HCT116 (cell line): ENCODE measurements at regions not wholly inside any gene's neighbourhood (a gene's known extent, or its start where the extent isn't known, plus 50 kb on each side); places are given as distances from the start of the nearest gene placed in this dataset.

Experiments
- ATAC-seq: fragments of 200-7000 bp; cut with Tn5 transposase; 2 replicates; pipeline ENCODE4 v1.9.1; 2020; ENCODE audit warnings: mild to moderate bottlenecking, moderate library complexity
- BruUV-seq: library from RNA; stranded (reverse); fragments of 400-500 nt; replicated peaks from 2 replicates; lab custom pipeline; 2021; lab: Mats Ljungman, UMichigan
- CTCF ChIA-PET: fragments of 300-600 bp; sonication (Branson Sonifier 250); formaldehyde crosslinking; loops from one replicate; lab custom pipeline; 2021; ENCODE audit warnings: antibody characterized with exemption; lab: Charles Lee
- POLR2A ChIA-PET: fragments of 300-600, 350-600 bp; sonication (Branson Sonifier 250); formaldehyde crosslinking; loops from one replicate; lab custom pipeline; 2021; ENCODE audit warnings: antibody characterized with exemption; lab: Charles Lee
- RAD21 ChIA-PET, 2 experiments: fragments of 300-600 bp; sonication (Branson Sonifier 250); formaldehyde crosslinking; loops; one replicate each; lab custom pipeline; 2023; ENCODE audit warnings: low total read pairs in 2 of 2; ENCODE audit not compliant: uncharacterized antibody in 2 of 2, unreplicated experiment in 2 of 2, low non-redundant PET in 1 of 2; lab: Charles Lee
- DNase-seq: peaks from one replicate; pipeline ENCODE4 v3.0.0-alpha.2; 2010; ENCODE audit warnings: low read depth, low spot score
- H2AFZ ChIP-seq: fragments of 200-600 bp; shearing (Covaris generic), sonication (generic); 2 replicates; pipeline ENCODE4 v1.6.1; 2017; ENCODE audit warnings: low read depth, mixed run types, mixed read lengths, antibody characterized with exemption, low read length; ENCODE audit not compliant: poor library complexity, severe bottlenecking
- H3K27ac ChIP-seq: 2 replicates; pipeline ENCODE4 v1.5.1; 2012; ENCODE audit warnings: low read depth, low read length
- H3K27me3 ChIP-seq: fragments of 200-600 bp; sonication (generic); 2 replicates; pipeline ENCODE4 v1.6.1; 2016; ENCODE audit warnings: mixed run types, low read length, mixed read lengths; ENCODE audit not compliant: insufficient read depth
- H3K36me3 ChIP-seq, 2 experiments: fragments of 200-500 bp in 1 of 2; fragments of 200-600 bp in 1 of 2; sonication (Bioruptor generic) in 1 of 2; sonication (generic) in 1 of 2; 2 replicates each; pipeline versions ENCODE4 v1.5.1 to v1.6.1; 2014 to 2016; ENCODE audit warnings: low read length in 2 of 2, inconsistent platforms in 1 of 2, mixed read lengths in 1 of 2, mixed run types in 1 of 2; ENCODE audit not compliant: insufficient read depth in 2 of 2, control insufficient read depth in 1 of 2
- H3K4me1 ChIP-seq, 2 experiments: fragments of 200-600 bp in 1 of 2; sonication (generic) in 1 of 2; 2 replicates each; pipeline versions ENCODE4 v1.5.1 to v1.6.1; 2012 to 2017; ENCODE audit warnings: low read length in 2 of 2, inconsistent platforms in 1 of 2, mild to moderate bottlenecking in 1 of 2, mixed read lengths in 1 of 2, mixed run types in 1 of 2, moderate library complexity in 1 of 2; ENCODE audit not compliant: insufficient read depth in 2 of 2, control insufficient read depth in 1 of 2
- H3K4me2 ChIP-seq: fragments of 200-600 bp; sonication (generic); 2 replicates; pipeline ENCODE4 v1.6.1; 2017; ENCODE audit warnings: mixed run types, low read length, mixed read lengths
- H3K4me3 ChIP-seq, 2 experiments: fragments of 200-600 bp in 1 of 2; sonication (generic) in 1 of 2; replicated peaks in 1 of 2; 2 replicates each; pipeline ENCODE4 v1.5.1; 2011 to 2016; ENCODE audit warnings: low read length in 2 of 2, control low read depth in 1 of 2, low read depth in 1 of 2, mild to moderate bottlenecking in 1 of 2, mixed read lengths in 1 of 2, mixed run types in 1 of 2
- H3K79me2 ChIP-seq: fragments of 200-600 bp; sonication (generic); 2 replicates; pipeline ENCODE4 v1.6.1; 2017; ENCODE audit warnings: mild to moderate bottlenecking, mixed run types, low read length, moderate library complexity, mixed read lengths; ENCODE audit not compliant: insufficient read depth
- H3K9ac ChIP-seq: fragments of 200-600 bp; sonication (generic); 2 replicates; pipeline ENCODE4 v1.6.1; 2016; ENCODE audit warnings: low read length, mixed read lengths
- H3K9me2 ChIP-seq: fragments of 200-600 bp; sonication (generic), shearing (Covaris generic); 2 replicates; pipeline ENCODE4 v1.6.1; 2017; ENCODE audit warnings: mixed run types, mild to moderate bottlenecking, moderate library complexity; ENCODE audit not compliant: insufficient read depth
- H3K9me3 ChIP-seq, 2 experiments: fragments of 200-500 bp in 1 of 2; fragments of 200-600 bp in 1 of 2; sonication (Bioruptor generic) in 1 of 2; sonication (generic) in 1 of 2; 2 replicates each; pipeline ENCODE4 v1.6.1; 2014 to 2017; ENCODE audit warnings: low read length in 2 of 2, mixed read lengths in 2 of 2, inconsistent platforms in 1 of 2, low read depth in 1 of 2, mild to moderate bottlenecking in 1 of 2, mixed run types in 1 of 2, moderate library complexity in 1 of 2; ENCODE audit not compliant: control insufficient read depth in 1 of 2, insufficient read depth in 1 of 2
- H4K20me1 ChIP-seq: fragments of 200-600 bp; sonication (generic), shearing (Covaris generic); 2 replicates; pipeline ENCODE4 v1.6.1; 2017; ENCODE audit warnings: mixed run types, mild to moderate bottlenecking, moderate library complexity; ENCODE audit not compliant: insufficient read depth
- ATF3 ChIP-seq: IDR thresholded peaks from 2 replicates; pipeline ENCODE4 v1.6.1; 2012
- CBX3 ChIP-seq: IDR thresholded peaks from 2 replicates; pipeline ENCODE4 v1.6.1; 2012; ENCODE audit warnings: low read depth
- CTCF ChIP-seq, 3 experiments: fragments of 200-600 bp in 1 of 3; sonication (generic) in 1 of 3; IDR thresholded peaks in 2 of 3; conservative IDR thresholded peaks in 1 of 3; 2 replicates each; pipeline ENCODE4 v1.5.1; 2012 to 2017; ENCODE audit warnings: low read depth in 2 of 3, low read length in 2 of 3, antibody characterized with exemption in 1 of 3, borderline replicate concordance in 1 of 3, control low read depth in 1 of 3, mild to moderate bottlenecking in 1 of 3, mixed read lengths in 1 of 3, mixed run types in 1 of 3, moderate library complexity in 1 of 3; ENCODE audit not compliant: insufficient read depth in 1 of 3
- EGR1 ChIP-seq: IDR thresholded peaks from 2 replicates; pipeline ENCODE4 v1.6.1; 2012; ENCODE audit warnings: low read depth
- EZH2 ChIP-seq: fragments of 200-600 bp; sonication (generic); IDR thresholded peaks from 2 replicates; pipeline ENCODE4 v1.6.1; 2017; ENCODE audit warnings: antibody characterized with exemption, mixed run types
- EZH2phosphoT487 ChIP-seq: fragments of 200-600 bp; IDR thresholded peaks from 2 replicates; pipeline ENCODE4 v1.6.1; 2018; ENCODE audit warnings: antibody characterized with exemption, borderline replicate concordance
- JUND ChIP-seq: IDR thresholded peaks from 2 replicates; pipeline ENCODE4 v1.6.1; 2012
- MAX ChIP-seq: IDR thresholded peaks from 2 replicates; pipeline ENCODE4 v1.6.1; 2012
- POLR2A ChIP-seq: IDR thresholded peaks from 2 replicates; pipeline ENCODE4 v1.7.0; 2011; ENCODE audit warnings: borderline replicate concordance; ENCODE audit not compliant: insufficient read depth, insufficient read length; ENCODE audit errors: extremely low read depth
- REST ChIP-seq: IDR thresholded peaks from 2 replicates; pipeline ENCODE4 v1.6.1; 2012; ENCODE audit warnings: low read depth
- SIN3A ChIP-seq: IDR thresholded peaks from 2 replicates; pipeline ENCODE4 v1.6.1; 2012; ENCODE audit warnings: low read depth
- SP1 ChIP-seq: IDR thresholded peaks from 2 replicates; pipeline ENCODE4 v1.6.1; 2012; ENCODE audit warnings: low read depth
- YY1 ChIP-seq: IDR thresholded peaks from 2 replicates; pipeline ENCODE4 v1.6.1; 2011; ENCODE audit warnings: low read length, low read depth, moderate library complexity, mild to moderate bottlenecking; ENCODE audit not compliant: insufficient replicate concordance; ENCODE audit errors: extremely low read depth
- ZFX ChIP-seq: fragments of 450-650 bp; IDR thresholded peaks from 2 replicates; pipeline ENCODE4 v1.6.1; 2017
- intact Hi-C: fragments of 100-400 bp; cut with micrococcal nuclease; formaldehyde crosslinking; loops from 2 replicates; pipeline ENCODE4 v1.10.0; 2022

- ATAC-seq (no peak), DNase-seq (no peak)
- ChIA-PET RAD21 (no interaction called here), POLR2A (no interaction called here), CTCF (no interaction called here)
- no peaks in the 10 kb centered on the region for H4K20me1 ChIP-seq
- no peaks in the 10 kb centered on the region for H3K36me3 ChIP-seq
- no peaks in the 10 kb centered on the region for H3K4me1 ChIP-seq
- intact Hi-C loops = no loop called here
- no peak overlapping the region for H3K4me2 ChIP-seq
- H3K27ac ChIP-seq = no peak overlapping the region
- TF ChIP-seq SP1 = no peak
- no peak for TF ChIP-seq EZH2phosphoT487
- no peak for TF ChIP-seq POLR2A
- no peak for TF ChIP-seq YY1
- TF ChIP-seq CBX3 = no peak
- TF ChIP-seq JUND = no peak
- no peak for TF ChIP-seq MAX
- no peak for TF ChIP-seq ATF3
- TF ChIP-seq REST = no peak
- no peak for TF ChIP-seq ZFX
- TF ChIP-seq CTCF (IDR thresholded peaks at IDR 0.05 in 2 of 3, conservative IDR thresholded peaks at IDR 0.05 in 1 of 3; ENCODE audit: borderline replicate concordance in 1 of 3, insufficient read depth in 1 of 3, low read depth in 2 of 3, low read length in 2 of 3) = no peak
- TF ChIP-seq EGR1 = no peak
- TF ChIP-seq SIN3A = no peak
- TF ChIP-seq EZH2 = no peak
- H3K4me3 ChIP-seq = no peak overlapping the region
- no peaks in the 10 kb centered on the region for H3K27me3 ChIP-seq
- H3K79me2 ChIP-seq = no peaks in the 10 kb centered on the region
- H3K9me2 ChIP-seq = no peaks in the 10 kb centered on the region
- H3K9me3 ChIP-seq = no peaks in the 10 kb centered on the region
- no peak overlapping the region for H2AFZ ChIP-seq
- BruUV-seq = no TSS peak
- H3K9ac ChIP-seq = no peak overlapping the region
These were observed 672.0 kb downstream of the PLOD2 start for GRCh38 chr3:145489011-145489410.
